H4 (cell line): ENCODE measurements at regions not wholly inside any gene's neighbourhood (a gene's known extent, or its start where the extent isn't known, plus 50 kb on each side); places are given as distances from the start of the nearest gene placed in this dataset.
A peak's percentile ranks its signal among the peaks of the same experiment; 100 is the strongest.

Source experiments
- DNase-seq: peaks from one replicate; pipeline ENCODE4 v3.0.0-alpha.2; 2015; ENCODE audit warnings: low spot score

DNA sequence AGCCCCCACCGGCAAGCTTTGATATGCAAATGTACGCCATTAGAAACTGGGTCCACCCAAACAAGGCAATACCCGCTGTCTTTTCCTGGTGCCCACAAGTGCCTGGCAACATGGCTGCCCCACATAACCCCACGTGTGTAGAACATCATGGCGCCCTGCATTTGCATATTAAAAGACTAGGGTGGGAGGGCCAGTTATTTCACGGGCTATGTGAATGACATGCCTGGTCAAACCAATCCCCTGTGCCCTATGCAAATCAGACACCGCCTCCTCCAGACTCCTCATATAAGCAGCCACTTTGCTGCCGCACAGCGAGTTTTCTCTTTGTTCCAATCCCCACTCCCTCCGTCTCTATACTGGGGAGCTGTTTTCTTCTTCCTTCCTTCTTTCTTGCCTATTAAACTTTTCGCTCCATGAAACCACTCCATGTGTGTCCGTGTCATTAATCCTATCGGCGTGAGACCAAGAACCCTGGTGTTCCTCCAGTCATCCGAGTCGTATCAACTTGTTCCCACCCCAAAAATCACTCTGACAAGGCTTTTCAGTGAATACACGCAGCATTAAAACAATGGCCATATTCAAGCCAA is 112.6 kb upstream of the SORBS2 start:
- no peak for DNase-seq

DNA sequence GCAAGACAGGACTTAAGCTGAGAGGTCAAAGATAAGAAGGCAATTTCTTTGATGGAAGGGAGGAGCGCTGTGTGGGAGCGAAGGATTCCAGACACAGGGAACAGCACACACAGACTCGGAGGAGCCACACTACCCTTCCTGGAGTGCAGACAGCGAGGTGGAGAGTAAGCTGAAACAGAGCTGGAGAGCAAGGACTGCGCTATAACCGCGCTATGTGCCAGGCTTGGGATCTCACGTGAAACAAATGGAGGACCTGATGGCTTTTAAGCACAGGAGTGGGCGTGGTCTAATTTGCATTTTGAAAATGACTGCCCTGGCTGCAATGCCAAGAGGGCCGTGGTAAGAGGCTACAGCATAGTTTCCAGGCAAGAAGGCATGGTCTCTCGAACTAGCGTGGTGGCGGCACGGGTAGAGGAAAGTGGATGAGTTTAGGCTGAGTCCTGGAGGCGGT is 113.9 kb upstream of the SORBS2 start:
- DNase-seq: no peak

DNA sequence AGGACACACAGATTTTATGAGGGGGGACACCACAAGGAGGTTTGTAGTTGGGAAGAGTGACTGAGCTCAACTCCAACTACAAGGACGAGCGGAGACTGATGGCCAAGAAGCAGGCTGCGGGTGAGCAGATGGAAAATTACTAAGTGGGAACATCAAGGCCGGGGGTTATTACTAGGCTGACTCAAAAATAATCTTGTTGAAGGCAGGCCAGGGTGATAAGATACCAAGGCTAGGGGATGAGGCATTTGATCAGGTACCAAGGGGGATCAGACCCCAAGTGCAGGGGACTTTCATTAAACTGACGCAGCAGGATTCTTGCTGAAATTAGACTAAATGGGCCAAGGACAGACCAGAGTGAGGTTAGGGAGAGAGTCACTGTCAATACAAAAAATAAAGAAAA is 119.4 kb upstream of the SORBS2 start:
- DNase-seq: no peak

DNA sequence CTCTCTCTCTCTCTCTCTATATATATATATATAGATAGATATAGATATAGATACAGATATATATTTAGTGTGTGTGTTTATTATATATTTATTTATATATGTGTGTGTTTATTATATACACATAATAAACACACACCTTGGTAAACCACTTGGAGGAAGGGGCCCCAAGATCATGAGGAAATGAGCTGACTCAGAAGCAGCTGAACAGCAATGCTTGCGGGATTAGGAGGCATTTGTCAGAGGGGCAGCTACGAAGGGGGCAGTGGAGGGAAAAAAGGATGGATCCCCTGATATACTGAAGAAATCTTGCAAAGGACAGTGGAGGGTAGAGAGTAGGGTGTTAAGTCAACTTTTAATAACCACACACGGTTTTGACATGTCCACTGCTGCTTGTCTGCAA is 120.0 kb upstream of the SORBS2 start:
- no peak for DNase-seq

DNA sequence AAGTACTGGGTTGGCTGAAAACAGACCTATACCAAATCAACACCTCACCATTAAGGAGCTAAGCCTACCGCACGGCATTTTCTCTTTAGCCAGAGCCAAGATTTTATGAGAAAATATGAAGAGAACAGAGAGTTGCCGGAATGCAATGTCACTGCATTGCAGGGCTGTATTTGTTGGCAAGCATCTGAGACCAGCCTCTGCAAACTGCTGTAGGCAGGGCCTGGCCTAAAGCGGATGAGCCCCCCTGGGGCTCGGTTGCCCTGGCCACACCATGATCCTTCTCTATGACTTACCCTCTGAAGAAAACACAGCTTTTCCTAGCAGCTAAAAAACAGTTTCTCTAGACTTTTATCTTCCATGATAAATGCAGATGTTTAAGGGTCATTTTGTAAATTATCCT is 120.5 kb upstream of the SORBS2 start:
- DNase-seq: no peak

DNA sequence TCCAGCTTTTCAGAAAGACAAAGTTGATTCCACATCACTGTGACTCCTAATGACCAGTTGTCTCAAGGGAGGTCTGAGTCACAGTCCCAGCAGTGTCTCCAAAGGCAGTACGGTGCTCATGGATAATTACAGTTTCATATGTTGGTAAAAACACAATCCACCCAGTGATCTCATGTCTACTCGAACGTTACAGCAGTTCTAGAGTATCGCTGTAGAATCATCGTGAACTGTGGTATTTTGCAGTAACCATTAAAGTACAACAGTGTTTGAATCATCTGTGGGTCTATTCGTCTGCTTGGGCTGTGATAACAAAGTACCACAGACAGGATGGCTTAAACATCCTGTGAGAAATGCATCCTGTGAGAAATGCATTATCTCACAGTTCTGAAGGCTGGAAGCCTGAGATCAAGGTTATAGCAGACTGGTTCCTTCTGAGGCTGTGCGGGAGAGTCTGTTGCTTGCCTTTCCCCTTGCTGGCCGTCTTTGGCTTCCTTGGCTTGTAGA is 121.1 kb upstream of the SORBS2 start:
- DNase-seq: peak; percentile 40

DNA sequence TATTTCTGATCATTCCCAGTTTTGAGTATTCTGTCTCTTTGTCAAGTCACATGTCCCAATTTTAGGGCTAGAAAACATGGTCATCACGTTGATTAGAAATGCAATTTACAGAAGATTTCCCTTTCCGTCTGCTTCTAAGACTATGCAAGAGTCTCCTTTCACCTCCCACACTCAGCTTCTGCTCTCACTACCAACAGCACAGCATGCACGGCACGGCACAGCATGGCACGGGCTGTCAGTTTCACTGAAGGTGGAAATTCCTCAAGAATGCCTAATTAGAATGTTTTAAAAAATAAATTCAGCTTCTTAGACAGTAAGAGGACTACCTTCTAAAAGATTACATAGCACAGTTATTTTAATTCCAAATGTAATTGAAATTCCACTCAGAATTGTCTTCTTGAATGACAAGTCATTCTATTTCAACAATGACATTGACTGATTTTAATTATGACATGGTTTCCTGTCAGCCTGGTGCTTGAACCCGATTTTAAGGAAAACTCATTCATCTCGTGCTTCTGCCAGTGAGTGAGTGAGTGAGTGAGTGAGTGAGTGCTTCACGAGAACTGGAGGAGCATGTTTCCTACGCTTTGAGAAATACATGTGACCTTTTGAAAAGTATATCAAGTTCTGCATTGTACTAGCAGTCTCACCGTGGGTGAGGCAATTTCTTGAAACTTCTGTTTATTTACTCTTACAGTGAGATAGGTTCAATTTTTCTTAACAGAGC is 124.8 kb upstream of the SORBS2 start:
- DNase-seq: no peak

DNA sequence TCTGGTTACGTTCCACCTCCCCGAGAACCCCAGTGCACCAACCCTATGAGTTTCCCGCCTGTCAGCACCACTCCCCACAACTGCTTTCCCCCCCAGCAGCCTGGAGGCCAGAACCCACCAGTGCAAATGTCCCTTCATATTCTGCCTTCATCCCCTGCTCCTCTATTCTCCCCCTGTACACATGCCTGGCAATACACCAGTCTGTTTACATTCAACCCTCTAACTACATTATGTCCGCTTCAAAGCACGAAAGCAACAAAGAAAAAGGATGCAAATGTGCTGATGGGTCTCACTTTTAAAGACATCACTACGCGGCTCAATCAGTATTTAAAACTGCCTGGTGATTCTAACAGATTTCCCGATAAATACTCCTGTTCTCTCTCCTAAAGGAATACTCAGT is 126.7 kb upstream of the SORBS2 start:
- DNase-seq: no peak

DNA sequence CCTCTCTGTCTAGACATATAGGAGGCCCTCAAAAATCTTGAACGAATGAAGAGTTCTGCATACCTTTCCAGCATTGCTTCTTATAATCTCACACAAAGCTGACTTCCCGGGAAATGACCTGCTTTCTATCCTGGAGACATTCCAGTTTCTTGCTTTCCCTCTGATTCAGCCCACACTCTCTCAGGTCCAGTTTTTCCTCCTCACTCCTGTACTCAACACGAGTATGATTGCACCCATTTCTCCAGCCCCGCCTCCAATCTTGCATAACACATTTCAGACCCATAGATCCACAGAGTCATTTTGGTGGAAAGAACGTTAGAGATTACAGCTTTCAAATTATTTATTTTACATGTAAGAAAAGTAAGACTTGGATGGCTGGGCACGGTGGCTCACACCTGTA is 127.5 kb upstream of the TLR3 start:
- DNase-seq: no peak

DNA sequence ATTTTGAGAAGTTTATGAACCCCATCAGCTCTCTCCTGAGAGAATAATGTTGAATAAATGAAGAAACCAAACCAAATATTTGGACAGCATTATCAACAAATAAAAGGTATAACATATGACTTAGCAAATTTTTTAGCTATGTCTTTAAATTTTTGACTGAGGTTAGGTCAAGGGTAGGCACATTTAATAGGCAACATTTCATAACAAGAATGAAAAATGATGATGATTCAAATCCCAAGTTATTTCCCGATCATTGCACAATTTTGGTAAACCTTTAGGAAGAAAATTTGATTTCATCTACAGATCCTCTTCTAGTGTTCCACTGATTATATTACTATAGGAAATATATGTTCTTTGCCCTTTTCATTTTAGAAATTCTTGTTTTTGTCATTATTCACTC is 123.7 kb upstream of the TLR3 start:
- no peak for DNase-seq

DNA sequence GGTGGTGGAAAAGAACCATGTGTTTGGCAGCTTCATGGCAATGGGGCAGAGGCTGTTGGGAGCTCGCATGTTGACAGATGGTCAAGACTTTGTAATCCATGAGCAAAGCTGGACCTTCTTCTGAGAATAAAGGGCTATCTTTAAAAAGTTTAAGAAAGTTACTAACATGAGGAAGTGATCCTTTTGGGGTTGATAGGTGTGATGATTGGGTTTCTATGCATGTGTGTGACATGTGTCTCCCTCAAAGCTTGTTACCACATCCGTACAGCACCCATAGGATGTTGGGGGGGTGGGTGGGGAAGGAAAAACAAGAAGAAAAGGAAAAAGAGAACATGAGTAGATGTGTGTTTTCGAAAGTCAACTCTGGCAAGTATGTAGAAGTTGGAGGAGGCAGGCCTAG is 123.0 kb upstream of the TLR3 start:
- no peak for DNase-seq

DNA sequence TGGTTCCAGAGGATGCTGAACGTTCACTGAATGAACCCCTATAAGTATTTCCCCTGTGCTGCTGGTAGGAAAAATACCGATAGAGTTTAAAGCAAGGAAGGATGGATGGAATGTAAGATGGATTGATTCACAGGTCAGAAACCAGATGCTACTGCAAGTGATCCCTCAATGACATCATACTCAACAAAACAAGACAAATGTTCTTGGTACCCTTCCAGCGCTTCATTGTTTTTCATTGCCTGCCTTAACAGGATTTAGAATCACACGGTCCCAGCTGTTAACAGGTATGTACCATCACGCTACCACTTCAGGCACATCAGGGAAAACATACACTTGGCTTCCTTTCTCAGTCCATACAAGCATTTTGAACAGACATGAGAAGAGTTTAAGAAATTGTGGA is 118.1 kb upstream of the TLR3 start:
- DNase-seq: no peak

DNA sequence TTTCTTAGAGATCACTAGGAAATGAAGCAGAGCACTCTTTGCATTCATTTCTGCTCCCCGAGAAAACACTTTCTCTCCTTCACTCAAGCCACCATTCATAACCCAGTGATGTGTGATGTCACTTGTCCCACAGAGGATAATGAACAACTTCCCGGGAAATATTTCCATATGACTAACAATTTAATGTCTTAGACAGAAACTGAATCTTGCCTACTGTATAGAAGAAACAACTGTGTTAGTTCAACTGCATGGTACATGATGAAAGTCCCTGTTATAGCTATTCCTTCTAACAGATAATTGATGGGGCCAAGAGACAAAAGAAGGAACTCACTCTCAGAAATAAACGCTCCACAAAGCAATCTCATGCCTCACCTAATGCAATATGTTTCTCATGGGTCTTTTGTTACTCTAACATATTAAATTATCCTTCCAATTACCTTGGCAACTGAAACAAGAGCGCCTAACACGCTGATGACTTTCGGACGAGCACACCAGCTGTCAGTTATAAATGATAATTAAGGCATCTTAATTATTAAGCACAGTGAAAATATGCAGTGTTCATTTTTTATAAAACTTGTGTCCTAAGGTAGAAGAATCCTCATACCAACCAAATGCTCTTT is 113.7 kb upstream of the TLR3 start:
- DNase-seq: no peak

DNA sequence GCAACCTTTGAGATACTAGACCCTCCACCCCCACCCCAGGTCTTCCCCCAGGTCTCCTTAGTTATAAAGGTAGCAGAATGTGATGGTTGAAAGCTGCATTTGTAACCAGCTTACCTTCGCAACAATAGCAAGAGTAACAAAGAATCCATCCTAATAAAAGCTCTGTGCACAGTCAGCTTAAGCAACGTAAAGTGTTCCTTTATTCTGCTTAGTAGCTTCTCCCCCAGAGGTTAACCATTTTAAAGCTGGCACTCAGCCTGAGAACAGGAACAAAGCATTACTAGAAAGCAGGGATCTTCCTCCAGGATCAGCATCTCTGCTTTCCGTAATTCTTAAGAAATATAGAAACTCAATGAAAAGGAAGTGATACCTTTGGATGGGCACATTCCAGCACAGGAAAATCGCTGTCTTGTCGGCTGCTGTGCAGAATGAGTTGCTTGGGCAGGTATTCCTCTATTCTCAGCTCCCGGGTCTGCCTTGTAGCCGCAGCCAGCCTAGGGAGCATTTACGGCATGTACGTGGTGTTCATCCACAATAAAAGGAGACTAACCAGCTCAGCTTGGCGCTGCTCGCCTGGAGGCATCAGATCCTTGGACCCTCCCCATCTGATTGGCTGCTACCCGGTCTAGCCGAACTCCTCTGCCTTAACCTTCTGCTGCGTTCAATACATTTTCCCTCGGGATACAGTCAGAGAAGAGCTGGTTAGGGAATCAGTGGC is 113.0 kb upstream of the TLR3 start:
- DNase-seq: no peak

DNA sequence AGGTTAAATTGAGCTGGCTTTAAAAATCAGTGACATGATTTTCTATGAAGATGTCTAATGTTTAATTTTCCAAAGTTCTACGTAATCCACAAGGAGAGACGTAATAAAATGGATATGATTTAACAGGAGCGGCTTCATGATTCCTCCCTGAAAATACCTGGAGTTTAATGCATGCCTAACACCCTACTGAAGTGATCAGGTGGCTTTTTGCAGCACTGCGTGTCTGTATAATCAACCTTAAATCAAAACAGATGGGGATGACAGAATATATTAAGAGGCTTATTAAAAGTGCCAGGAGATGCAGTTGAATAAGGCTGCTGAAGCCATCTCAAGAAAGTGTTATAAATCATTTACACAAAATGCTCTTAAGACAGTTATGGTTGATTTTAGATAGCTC is 112.4 kb upstream of the TLR3 start:
- DNase-seq: no peak

DNA sequence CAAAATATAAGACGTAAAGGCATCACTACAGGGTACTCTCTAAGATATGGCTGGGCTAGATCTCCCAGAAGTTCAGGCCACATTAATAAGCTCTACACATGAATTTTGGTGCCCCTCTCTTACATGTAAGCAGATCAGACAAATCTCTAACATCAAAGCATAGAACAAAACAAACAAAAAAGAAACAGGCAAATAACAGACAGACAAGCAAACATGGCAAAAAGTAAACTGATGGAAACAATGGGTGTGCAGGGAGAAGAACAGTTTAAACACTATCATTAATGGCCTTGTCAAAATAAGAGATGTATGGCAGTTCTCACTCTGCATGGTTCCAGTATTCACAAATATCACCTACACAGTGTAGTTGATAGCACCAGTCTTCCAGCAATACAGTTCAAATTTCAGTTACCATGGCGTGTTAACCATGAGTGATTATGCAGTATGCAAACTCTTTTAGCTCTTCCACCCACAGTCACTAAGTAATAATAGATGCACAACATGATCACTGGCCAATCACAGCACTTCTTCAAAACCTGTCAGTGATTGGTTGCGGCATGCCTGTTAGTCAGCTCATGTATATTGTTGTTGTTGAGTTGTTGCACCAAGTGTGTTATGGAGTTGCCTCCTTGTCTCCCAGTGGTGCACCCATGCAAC is 110.7 kb upstream of the TLR3 start:
- DNase-seq: no peak

DNA sequence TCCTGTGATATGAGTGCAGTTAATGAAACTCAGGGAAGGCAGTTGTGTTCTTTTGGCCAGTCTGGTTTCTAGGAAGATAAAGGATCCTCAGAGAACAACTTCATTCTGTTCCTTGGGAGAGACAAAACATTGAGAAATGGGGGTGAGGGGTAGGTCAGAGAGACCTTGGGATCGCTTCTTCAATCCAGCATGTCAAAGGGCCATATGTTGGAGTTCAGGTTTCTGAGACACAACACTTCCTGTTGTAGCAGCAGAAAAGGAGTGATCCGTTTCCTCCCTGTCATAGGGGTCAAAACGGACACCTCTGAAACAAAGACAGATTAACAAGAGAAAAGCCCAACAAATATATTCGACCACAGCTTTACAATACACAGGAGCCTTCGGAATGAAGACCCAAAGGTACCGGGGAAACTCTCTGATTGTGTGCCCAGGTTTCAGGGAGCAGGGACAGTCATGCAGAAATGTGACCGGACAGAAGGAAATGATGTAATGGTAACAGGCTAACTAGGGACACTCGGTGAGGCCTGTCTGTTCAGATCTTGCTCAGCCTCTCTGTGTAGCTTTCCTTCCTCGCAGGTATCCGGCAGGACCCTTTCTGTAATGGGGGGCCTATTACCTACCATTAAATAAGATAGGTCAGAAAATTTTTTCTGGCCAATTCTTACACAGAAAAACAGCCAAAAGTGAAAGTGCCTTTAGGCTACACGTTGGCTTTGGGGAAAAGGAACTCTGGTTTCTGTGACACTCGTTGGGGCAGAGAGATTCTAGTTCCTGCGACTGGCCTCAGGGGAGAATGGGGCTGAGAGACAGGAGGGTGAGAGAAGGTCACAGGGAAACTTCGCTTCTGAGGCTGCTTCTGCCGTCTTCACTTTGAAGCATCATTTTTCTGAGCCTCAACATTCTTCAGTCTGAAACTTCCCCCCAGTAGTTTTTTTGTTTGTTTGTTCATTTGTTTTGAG is 103.3 kb upstream of the TLR3 start:
- DNase-seq: no peak

DNA sequence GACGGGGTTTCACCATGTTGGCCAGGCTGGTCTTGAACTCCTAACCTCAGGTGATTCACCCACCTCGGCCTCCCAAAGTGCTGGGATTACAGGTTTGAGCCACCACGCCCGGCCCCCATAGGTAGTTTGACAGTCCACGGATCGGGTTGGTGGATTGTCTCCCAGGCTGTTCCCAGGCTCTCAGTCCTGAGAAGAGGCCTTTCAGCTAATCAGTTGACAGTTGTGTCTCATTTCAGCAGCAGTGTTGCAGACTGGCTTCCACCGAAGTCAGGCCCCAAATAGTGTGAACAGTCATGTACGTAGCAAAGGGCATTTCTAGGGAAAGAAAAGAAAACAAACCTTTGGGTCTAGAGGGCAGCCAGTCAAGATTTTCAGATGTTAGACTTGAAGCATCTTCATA is 102.4 kb upstream of the TLR3 start:
- no peak for DNase-seq

DNA sequence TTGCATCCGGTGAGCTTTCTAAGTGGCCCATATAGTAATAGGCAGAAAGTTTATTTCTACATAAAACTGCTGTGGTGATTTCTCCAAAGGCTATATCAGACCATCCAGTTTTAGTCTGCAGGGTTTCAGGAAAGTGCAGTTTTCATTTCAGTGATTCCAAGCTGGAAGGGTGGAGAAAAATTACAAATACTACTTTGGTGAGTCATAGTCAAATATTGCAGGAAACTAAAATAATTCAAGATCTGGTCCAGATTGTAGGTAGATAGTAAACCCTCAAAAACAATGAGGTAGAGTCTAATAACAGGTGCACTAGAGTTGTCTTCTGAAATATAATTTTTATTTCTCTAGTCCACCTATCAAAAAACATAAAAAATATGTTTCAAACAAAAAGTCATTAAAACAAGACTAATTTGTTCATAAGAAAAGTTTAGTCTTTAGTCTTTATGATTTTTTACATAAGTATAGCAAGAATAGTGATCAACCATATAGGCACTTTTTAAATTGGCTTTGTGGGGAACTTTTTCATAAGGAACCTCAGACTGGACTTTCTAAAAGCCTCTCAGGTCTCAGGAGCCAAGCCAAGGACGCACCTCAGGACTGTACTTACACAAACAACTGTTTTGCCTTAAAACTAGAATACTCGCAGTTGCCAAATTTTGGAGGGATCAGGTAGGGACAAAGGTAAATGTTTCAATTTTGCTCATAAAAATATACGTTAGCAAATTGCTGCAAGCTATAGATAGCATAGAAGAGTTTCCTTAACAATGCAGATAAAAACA is 101.8 kb upstream of the TLR3 start:
- no peak for DNase-seq

DNA sequence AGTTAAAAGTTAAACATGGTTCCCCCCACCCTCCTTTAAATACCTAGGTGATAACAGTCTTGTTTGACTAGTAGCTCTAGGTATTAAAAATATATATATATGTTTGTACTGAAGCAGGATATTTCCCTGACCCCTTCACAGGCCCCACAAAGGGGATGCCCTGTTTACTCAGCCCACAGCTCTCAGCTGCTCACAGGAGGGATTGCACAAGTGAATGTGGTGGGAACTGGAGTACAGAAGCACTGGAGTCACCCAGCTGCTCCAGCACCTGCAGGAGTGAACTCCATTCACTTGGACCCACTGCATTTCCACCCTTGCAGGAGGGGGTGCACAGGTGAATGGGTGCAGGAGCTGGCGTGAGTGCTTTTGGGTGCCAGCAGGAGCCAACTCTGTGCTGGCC is 99.3 kb upstream of the TLR3 start:
- no peak for DNase-seq
